IMR-90 (cell line): ENCODE measurements at regions not wholly inside any gene's neighbourhood (a gene's known extent, or its start where the extent isn't known, plus 50 kb on each side); places are given as distances from the start of the nearest gene placed in this dataset.
A peak's percentile ranks its signal among the peaks of the same experiment; 100 is the strongest.

Experiments
- ATAC-seq: fragments of 200-7000 bp; cut with Tn5 transposase; 2 replicates; pipeline ENCODE4 v1.9.1; 2020; ENCODE audit warnings: low read depth, mild to moderate bottlenecking, moderate library complexity
- BruUV-seq: library from RNA; stranded (reverse); fragments of 400-500 nt; replicated peaks from 2 replicates; lab custom pipeline; 2021; lab: Mats Ljungman, UMichigan
- CTCF ChIA-PET: fragments of 300-600 bp; formaldehyde crosslinking; extraction: SDS; loops from one replicate; lab custom pipeline; 2021; ENCODE audit warnings: antibody characterized with exemption; lab: Yijun Ruan, JAX
- POLR2A ChIA-PET: fragments of 300-600 bp; sonication (Branson Sonifier 250); formaldehyde crosslinking; loops from one replicate; lab custom pipeline; 2022; ENCODE audit warnings: antibody characterized with exemption; ENCODE audit not compliant: unreplicated experiment; lab: Charles Lee
- DNase-seq: peaks from one replicate; pipeline ENCODE4 v3.0.0; 2013
- H2AFZ ChIP-seq: replicated peaks from 2 replicates; pipeline ENCODE3; 2013; ENCODE audit warnings: low read length, mild to moderate bottlenecking; ENCODE audit not compliant: poor library complexity
- H2AK5ac ChIP-seq: 2 replicates; pipeline ENCODE4 v1.6.1; 2013; ENCODE audit warnings: low read depth, low read length, inconsistent platforms
- H2AK9ac ChIP-seq: replicated peaks from 2 replicates; pipeline ENCODE3; 2013; ENCODE audit warnings: mild to moderate bottlenecking, low read depth, low read length, moderate library complexity; ENCODE audit not compliant: poor library complexity
- H2BK120ac ChIP-seq: 2 replicates; pipeline ENCODE4 v1.6.1; 2013; ENCODE audit warnings: low read depth, low read length, inconsistent platforms
- H2BK15ac ChIP-seq: 3 replicates; pipeline ENCODE4 v1.6.1; 2013; ENCODE audit warnings: low read depth, low read length, inconsistent platforms
- H2BK20ac ChIP-seq: 2 replicates; pipeline ENCODE4 v1.6.1; 2013; ENCODE audit warnings: low read depth, mild to moderate bottlenecking, inconsistent platforms, low read length, moderate library complexity
- H2BK5ac ChIP-seq: 2 replicates; pipeline ENCODE4 v1.6.1; 2013; ENCODE audit warnings: mild to moderate bottlenecking, low read depth, low read length, inconsistent platforms; ENCODE audit not compliant: poor library complexity, severe bottlenecking
- H3K14ac ChIP-seq: replicated peaks from 2 replicates; pipeline ENCODE4 v1.6.1; 2013; ENCODE audit warnings: low read depth, low read length, inconsistent platforms
- H3K18ac ChIP-seq: 2 replicates; pipeline ENCODE4 v1.6.1; 2013; ENCODE audit warnings: low read depth, low read length, control low read depth
- H3K23ac ChIP-seq: 2 replicates; pipeline ENCODE4 v1.6.1; 2013; ENCODE audit warnings: low read depth, low read length, inconsistent platforms
- H3K27ac ChIP-seq: 2 replicates; pipeline ENCODE4 v1.5.1; 2013; ENCODE audit warnings: mild to moderate bottlenecking, control low read depth, low read length; ENCODE audit not compliant: insufficient read depth
- H3K27me3 ChIP-seq: 2 replicates; pipeline ENCODE4 v1.6.1; 2013; ENCODE audit warnings: low read length; ENCODE audit not compliant: control insufficient read depth, insufficient read depth
- H3K36me3 ChIP-seq: 2 replicates; pipeline ENCODE4 v1.6.1; 2013; ENCODE audit warnings: low read length, mixed read lengths; ENCODE audit not compliant: control insufficient read depth, insufficient read depth
- H3K4ac ChIP-seq: 2 replicates; pipeline ENCODE4 v1.6.1; 2013; ENCODE audit warnings: low read depth, low read length, inconsistent platforms
- H3K4me1 ChIP-seq: 2 replicates; pipeline ENCODE4 v1.6.1; 2013; ENCODE audit warnings: low read length, mixed read lengths; ENCODE audit not compliant: control insufficient read depth, insufficient read depth
- H3K4me2 ChIP-seq: 2 replicates; pipeline ENCODE4 v1.6.1; 2013; ENCODE audit warnings: low read depth, mild to moderate bottlenecking, control low read depth, low read length, moderate library complexity
- H3K4me3 ChIP-seq: 2 replicates; pipeline ENCODE4 v1.5.1; 2013; ENCODE audit warnings: low read depth, mild to moderate bottlenecking, control low read depth, low read length, moderate library complexity; ENCODE audit not compliant: insufficient read depth
- H3K56ac ChIP-seq: 2 replicates; pipeline ENCODE4 v1.6.1; 2013; ENCODE audit warnings: low read length, inconsistent platforms; ENCODE audit not compliant: insufficient read depth; ENCODE audit errors: extremely low read depth
- H3K79me1 ChIP-seq, 2 experiments: 2 replicates each; pipeline ENCODE4 v1.6.1; 2013; ENCODE audit warnings: low read length in 2 of 2, inconsistent platforms in 1 of 2, low read depth in 1 of 2
- H3K9ac ChIP-seq: 2 replicates; pipeline ENCODE4 v1.6.1; 2013; ENCODE audit warnings: low read depth, low read length, control low read depth
- H3K9me1 ChIP-seq: 2 replicates; pipeline ENCODE4 v1.6.1; 2013; ENCODE audit warnings: low read length, inconsistent platforms; ENCODE audit not compliant: insufficient read depth
- H3K9me3 ChIP-seq: 2 replicates; pipeline ENCODE4 v1.6.1; 2013; ENCODE audit warnings: low read length; ENCODE audit not compliant: control insufficient read depth, insufficient read depth
- H4K20me1 ChIP-seq: 2 replicates; pipeline ENCODE4 v1.6.1; 2013; ENCODE audit warnings: low read length, inconsistent platforms; ENCODE audit not compliant: insufficient read depth
- H4K5ac ChIP-seq: 2 replicates; pipeline ENCODE4 v1.6.1; 2013; ENCODE audit warnings: mild to moderate bottlenecking, low read depth, low read length, control low read depth
- H4K8ac ChIP-seq, 2 experiments: 2 replicates each; pipeline ENCODE4 v1.6.1; 2013; ENCODE audit warnings: low read depth in 2 of 2, low read length in 2 of 2, control low read depth in 1 of 2, inconsistent platforms in 1 of 2
- H4K91ac ChIP-seq: 2 replicates; pipeline ENCODE4 v1.6.1; 2013; ENCODE audit warnings: low read depth, low read length, inconsistent platforms; ENCODE audit not compliant: insufficient read depth
- CEBPB ChIP-seq: IDR thresholded peaks from 2 replicates; pipeline ENCODE4 v1.6.1; 2012; ENCODE audit warnings: low read depth, low read length, improper control_type of control experiment
- FOS ChIP-seq: fragments of 150-350 bp; IDR thresholded peaks from 2 replicates; pipeline ENCODE4 v1.6.1; 2016; ENCODE audit warnings: low read depth, low read length
- RCOR1 ChIP-seq: IDR thresholded peaks from 2 replicates; pipeline ENCODE4 v1.6.1; 2012; ENCODE audit warnings: mild to moderate bottlenecking, low read length, improper control_type of control experiment; ENCODE audit not compliant: insufficient replicate concordance
- RFX5 ChIP-seq: IDR thresholded peaks from 2 replicates; pipeline ENCODE4 v1.8.0; 2012; ENCODE audit warnings: low read depth, mild to moderate bottlenecking, low read length, moderate library complexity
- WGBS, 2 experiments: methylation state at CpG; one replicate each; pipeline versions ENCODE4 v1.1.5 to v1.1.7; 2013; ENCODE audit warnings: missing lambda C conversion rate in 2 of 2; ENCODE audit not compliant: insufficient read length in 1 of 2; ENCODE audit errors: extremely low coverage in 2 of 2; 5-methylcytosine and 5-hydroxymethylcytosine counted together
- dilution Hi-C: fragments of 300-500 bp; cut with HindIII; formaldehyde crosslinking; loops from one replicate; pipeline ENCODE4 v1.14.3; 2018; ENCODE audit warnings: low sequenced_read_pairs; ENCODE audit not compliant: unreplicated experiment
- in situ Hi-C: fragments of 300-500 bp; cut with MboI; formaldehyde crosslinking; loops from 3 replicates; pipeline ENCODE4 v1.14.3; 2019; ENCODE audit warnings: low sequenced_read_pairs, inconsistent platforms, mixed read lengths
- intact Hi-C: fragments of 100-400 bp; cut with micrococcal nuclease; formaldehyde crosslinking; loops from 2 replicates; pipeline ENCODE4 v1.10.0; 2022

DNA sequence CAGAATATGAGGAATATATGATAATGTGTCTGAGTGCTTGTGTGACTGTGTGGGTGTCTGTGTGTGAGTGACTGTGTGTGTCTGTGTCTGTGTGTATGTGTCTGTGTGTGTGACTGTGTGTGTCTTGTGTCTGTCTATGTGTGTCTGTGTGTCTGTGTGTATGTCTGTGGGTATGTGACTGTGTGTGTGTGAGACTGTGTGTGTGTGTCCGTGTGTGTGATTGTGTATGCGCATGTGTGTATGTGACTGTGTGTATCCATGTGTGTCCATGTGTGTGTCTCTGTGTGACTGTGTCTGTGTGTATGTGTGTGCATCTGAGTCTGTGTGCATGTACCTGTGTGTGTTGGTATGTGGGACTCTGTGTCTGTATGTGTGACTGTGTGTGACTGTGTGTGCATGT, 1361.2 kb upstream of the TMEM132C start:
- Histone ChIP-seq H2AK5ac (no peak overlapping the region), H2AFZ (no peak overlapping the region), H3K36me3 (no peaks in the 10 kb centered on the region), H4K5ac (no peak overlapping the region), H4K20me1 (no peaks in the 10 kb centered on the region), H3K9me3 (peaks cover 11% of the 10 kb centered on the region), H3K4me1 (no peaks in the 10 kb centered on the region), H3K18ac (no peak overlapping the region), H3K9ac (no peak overlapping the region), H2BK15ac (no peak overlapping the region), H3K14ac (no peak overlapping the region), H2AK9ac (no peak overlapping the region), H4K91ac (no peak overlapping the region), H3K27me3 (no peaks in the 10 kb centered on the region), H2BK5ac (peak overlapping the region; percentile 72), H3K4me3 (no peak overlapping the region), H3K4me2 (no peak overlapping the region), H3K27ac (no peak overlapping the region), H2BK120ac (no peak overlapping the region), H3K79me1 (no peaks in the 10 kb centered on the region), H3K9me1 (no peaks in the 10 kb centered on the region), H3K23ac (no peak overlapping the region), H4K8ac (no peak overlapping the region), H2BK20ac (no peak overlapping the region), H3K56ac (no peak overlapping the region), H3K4ac (no peak overlapping the region)
- no peak for TF ChIP-seq RFX5
- no peak for TF ChIP-seq FOS
- no peak for TF ChIP-seq RCOR1
- no peak for TF ChIP-seq CEBPB
- CTCF ChIA-PET = no interaction called here
- in situ Hi-C loops (no loop called here), intact Hi-C loops (no loop called here), dilution Hi-C loops (no loop called here)
- no TSS peak for BruUV-seq
- DNase-seq (no peak), ATAC-seq (no peak)
- POLR2A ChIA-PET = no interaction called here
- WGBS, 2 experiments = no CpG with 5 or more reads among the region's 2 CpGs
